GM18868 (cell line): ENCODE measurements at regions not wholly inside any gene's neighbourhood (a gene's known extent, or its start where the extent isn't known, plus 50 kb on each side); places are given as distances from the start of the nearest gene placed in this dataset.

Experiments
- ATAC-seq: cut with Tn5 transposase; IDR thresholded peaks from one replicate; pipeline ENCODE4 v1.9.1; 2021; ENCODE audit warnings: mild to moderate bottlenecking, moderate library complexity; ENCODE audit not compliant: unreplicated experiment

DNA sequence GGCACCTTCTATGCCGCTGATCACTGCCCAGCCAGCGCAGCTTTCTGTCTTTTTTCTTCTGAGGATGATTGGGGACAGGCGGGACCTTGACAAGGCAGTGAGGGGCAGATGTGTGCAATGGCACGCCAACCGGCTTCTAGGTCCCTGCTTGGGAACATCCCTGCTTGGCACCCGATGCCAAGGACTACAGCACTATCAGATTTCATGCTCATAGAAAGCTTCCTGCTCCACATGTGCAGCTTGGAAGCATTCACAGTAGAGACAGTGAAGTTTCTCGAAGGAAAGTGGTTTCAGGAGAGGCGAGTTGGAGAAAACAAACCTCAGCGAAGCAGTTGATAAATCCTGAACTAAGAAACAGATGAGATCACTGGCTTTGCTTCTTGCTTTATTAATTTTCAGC is 267.5 kb upstream of the HABP2 start:
- no peak for ATAC-seq

DNA sequence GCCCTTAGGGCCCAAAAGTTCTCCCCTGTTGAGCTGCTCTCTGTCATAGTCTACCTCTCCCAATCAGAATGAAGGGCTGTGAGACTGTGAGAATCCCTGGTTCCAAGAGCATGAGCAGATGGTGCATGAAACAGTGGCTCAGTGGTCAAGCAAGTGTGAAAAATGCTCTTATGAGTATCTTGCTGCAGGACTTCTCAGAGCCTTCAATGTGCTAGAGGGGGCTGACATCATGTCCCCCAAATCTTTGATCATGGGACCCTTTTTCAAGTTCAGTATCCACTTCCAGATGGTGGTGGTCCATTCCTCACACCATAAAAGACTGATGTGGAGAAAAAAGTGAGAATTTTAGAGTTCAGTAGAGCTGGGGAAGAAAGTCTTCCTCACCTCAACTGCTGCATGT is 265.3 kb upstream of the HABP2 start:
- ATAC-seq, result no peak

DNA sequence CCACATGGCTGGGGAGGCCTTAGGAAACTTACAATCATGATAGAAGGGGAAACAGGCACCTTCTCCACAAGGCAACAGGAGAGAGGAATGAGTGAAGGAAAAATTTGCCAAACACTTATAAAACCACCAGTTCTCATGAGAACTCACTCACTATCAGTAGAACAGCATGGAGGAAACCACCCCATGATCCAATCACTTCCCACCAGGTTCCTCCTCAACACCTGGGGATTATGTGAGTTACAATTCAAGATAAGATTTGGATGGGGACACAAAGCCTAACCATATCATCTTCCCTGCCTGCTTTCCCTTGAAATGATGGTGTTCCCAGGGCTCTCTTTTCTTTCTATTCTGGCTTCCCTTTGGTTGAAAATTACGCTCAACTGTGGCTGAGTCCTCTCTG is 262.7 kb upstream of the HABP2 start:
- no peak for ATAC-seq

DNA sequence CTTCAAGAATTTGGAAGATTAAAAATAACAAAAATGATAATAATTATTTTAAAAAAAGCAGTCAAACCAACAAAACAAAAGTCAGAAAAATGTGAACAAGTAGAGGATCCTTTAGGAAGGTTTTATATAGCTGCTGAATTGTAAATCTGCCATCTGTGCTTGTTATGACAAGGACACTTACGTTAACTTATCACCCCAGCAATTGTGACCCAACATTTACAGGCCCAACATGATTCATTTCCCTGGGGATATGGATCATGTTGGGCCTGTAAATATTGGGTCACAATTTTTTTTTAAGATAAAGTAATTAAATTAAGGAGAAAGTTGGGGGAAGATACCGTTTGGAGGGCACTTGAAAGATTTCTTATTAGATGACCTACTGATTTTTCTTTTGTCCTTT is 261.4 kb upstream of the HABP2 start:
- ATAC-seq, result no peak

DNA sequence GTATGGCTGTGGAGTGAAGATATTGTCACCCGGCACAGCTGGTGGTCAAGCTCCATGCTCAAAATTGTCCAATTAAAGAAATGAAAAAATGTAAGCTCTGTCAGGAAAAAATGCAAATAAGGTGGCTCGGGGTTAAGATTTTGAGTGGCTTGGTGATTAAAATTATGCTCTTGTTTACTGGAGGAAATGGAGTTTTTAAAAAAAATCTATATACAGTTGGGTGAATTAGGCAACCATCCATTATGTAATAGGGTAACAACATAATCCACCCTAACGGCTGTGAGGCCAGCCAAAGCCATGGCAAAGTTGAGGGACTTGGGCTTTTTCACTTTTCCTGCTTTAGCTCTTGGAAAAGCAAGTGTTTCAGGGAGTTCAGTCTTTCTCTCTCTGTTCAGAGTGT is 260.8 kb upstream of the HABP2 start:
- ATAC-seq, result no peak

DNA sequence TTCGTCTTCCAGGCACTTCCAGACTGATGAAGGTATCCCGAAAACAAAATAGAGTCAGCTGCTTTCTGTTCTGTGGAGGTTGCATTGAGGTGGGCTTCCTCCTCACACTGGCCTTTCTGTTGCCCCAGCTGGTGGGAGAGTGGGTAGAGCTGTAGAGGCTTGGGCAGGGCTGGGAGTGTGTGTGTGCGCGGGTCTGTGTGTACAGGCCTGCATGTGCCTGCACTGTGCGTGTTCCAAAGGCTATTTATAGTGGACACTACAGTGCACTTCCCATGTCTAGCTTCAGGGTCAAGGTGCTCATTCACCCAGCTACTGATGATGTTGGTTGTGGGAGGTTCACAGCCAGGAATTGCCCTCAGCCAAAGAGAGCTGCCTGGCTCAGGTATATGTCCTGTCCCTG is 260.1 kb upstream of the HABP2 start:
- no peak for ATAC-seq

DNA sequence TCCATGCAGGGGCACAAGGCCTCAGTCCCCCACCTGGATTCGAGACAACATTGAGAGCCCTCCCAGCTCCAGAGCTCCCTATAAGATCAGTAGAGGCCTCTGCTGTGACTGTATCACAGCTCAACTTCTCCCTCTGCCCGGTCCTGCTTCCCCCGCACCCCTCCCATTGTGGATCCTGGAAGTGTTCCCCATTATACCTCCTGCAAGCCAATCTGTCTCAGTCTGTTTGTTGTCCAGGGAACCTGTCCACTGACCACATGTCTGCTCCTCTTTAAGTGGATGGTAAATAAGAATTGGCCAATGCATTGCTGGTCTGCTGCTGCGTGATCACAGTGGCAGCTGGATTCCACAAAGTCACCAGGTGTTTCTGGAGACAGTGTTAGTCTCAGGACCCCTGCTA is 259.7 kb upstream of the HABP2 start:
- no peak for ATAC-seq

DNA sequence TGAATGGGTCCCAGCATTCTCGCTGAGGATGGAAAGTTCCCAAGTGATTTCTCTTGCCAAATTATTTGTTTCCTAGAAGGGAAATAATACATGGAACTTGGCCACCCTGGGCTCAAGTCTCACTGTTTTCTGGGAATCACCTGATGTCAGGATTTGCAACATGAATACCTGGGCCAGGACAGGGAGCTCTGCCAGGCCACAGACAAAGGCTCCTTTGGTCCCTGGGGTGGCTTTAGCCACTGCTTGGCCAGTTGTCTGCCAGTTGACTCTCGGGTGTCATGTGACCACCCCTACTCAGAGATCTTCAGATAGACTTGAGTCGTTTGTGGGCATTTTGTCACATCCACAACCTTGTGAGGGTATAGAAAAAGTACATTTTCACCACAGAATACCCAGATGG is 258.0 kb upstream of the HABP2 start:
- ATAC-seq, result no peak

DNA sequence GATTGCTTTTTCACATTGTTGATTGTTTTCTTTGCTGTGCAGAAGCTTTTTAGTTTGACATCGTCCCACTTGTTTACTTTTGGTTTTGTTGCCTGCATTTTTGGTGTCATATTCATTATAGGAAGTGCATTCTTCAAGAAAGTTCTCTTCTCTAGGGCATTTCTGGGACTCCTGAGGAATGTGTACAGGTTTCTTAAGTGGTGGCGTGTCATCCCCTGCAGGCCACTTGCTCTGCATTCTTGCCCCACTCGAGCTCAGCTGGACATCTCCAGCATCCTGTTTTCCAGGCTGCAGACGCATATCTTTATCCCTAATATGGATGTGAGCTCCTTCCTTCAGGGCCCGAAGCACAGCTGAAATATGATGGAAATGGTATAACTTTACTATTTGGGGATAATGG is 255.6 kb upstream of the HABP2 start:
- no peak for ATAC-seq

DNA sequence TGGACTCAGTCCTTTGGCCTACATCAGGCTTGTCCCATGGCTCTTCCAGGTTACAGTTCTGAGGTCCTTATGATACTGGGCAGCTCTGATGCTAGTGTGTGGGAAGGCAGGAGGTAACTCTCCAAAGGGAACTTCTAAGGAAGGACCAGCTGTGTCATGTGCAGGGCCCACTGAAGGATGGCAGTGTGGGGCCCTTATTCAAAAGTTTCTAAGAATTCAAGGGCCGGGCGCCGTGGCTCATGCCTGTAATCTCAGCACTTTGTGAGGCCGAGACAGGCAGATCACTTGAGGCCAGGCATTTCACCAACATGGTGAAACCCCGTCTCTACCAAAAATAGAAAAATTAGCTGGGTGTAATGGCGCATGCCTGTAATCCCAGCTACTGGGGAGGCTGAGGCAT is 254.2 kb upstream of the HABP2 start:
- no peak for ATAC-seq

DNA sequence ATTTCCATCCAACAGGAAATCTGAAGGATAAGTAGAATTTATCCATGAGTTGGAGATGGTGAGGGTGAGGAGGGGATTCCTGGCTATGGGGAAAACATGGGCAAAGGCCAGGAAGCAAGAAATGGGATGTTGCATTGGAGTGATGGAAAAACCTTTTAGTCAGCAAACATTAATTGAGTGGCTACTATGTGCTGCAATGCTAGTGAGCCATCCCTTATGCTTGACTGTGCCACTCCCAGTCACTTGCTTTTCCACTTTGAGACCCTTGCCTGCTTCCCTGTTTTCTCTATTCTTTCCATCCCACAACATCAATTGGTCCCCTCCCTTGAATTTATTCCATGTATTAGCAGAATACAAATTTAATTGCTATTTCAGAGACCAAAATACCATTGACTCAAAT is 252.7 kb upstream of the HABP2 start:
- ATAC-seq, result no peak

DNA sequence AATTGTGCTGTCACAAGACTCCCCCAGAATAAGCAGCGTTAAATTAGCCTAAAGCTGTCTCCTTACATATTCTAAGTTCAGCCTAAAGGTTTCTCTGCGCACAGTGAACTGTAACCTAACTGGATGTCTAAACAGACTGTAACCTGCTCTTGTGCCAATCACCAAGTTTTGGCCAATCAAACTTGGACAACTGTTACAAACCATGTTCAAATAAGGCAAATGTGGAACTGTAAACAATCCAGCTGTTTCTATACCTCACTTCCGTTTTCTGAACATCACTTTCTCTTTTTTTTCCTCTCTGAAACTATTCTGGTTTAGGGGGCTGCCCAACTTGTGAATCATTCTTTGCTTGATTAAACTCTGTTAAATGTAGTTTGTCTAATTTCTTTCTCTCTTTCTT is 252.2 kb upstream of the HABP2 start:
- ATAC-seq, result peak; percentile 88

DNA sequence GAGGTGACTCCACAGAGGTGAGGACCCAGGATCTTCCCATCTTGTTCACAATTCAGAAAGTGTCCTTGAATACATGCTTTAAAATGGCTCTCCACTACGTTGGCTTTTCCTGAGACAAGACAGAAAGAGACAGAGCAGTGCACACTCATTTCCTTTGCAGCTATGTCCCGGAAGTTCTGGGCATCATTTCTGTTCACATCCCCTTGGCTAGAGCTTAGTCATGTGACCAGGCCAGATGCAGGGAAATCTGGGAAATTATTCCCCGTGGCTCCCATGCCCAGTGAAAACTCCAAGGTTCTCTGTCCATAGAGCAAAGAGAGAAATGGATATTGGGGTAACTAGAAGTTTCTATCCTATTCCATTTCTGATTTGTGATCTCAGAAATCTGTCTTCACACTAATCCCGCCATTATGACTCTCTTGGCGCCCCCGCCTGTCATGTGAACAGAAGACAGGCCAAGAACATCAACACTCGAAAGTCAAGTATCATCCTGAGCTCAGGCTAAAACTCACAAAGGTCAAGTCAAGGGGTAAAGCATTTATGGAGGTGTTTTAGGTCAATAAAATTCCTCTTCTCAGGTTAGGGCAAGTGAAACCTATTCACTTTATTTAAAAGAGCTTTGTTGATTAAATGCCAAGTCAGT is 251.4 kb upstream of the HABP2 start:
- ATAC-seq, result no peak

DNA sequence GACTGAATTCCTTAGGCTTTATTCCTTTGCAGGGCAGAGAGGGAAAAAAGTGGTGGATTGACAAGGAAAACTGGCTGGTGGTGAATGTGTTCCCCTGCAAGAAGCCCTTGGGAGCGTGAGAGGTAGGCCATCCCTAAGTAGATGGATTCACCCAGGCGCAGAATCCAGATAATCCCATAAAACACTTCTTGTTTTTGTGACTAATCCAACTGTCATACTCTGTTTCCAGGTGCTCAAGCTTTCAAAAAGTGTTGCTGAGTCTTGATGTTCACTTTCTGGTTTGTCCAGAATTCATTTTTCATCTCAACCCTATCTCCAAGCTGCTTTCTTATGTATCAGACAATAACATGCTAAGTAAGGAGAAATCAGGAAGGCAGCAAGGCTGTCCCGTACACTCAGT is 250.8 kb upstream of the HABP2 start:
- no peak for ATAC-seq

DNA sequence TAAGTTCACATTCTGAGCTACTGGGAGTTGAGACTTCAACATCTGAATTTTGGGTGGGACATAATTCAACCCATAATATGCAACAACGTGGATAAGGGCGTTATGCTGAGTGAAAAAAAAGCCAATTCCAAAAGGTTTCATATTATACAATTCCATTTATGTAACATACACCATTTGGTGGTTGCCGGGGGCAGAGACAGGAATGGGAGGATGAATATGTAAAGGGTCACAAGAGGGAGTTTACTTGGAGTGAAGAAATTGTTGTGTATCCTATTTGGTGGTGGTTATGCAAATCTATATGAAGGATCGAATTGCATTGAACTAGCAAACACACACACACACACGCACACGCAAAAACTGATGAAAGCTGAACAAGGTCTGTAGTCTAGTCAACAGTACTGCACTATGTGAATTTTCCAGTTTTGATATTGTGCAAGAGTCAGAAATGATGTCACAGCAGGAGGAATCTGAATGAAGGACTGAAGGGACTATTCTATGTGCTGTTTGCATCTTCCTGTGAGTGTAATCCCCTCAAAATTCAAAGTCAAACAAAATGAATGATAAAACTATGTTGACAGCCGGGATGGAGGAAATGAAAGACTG is 249.2 kb upstream of the HABP2 start:
- ATAC-seq, result no peak

DNA sequence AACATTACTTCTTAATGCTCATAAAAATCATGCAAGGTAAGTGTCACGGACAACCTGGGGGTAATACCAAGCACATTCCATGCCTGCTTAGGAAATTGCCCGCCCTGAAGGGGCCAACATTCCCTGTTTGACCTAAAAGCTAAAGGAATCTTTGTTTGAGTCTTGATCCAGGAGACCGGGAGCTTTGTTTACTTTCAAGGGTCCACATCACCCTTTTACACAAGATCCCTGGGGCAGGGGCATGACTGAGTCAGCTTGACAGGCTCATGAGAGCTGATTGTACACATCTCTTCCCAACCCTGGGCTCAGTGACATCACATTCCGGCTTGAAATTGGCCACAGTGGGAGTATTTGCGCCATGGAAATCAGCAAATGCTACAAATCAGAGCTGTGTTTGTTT is 248.1 kb upstream of the HABP2 start:
- ATAC-seq, result no peak

DNA sequence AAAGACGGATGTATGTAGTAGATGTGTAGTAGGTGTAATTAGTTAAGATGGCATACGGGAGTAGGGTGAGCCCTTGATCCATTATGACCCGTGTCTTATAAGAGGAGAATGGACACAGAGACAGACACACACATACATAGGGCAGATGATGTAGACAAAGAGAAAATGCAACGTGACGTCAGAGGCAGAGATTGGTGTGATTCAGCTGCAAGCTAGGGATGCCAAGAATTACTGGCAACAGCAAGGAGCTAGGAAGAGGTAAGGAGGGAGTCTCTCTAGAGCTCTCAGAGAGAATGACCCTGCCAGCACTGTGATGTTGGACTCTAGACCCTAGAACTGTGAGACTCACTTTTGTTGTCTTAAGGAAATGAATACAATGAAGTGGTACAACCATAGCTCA is 247.0 kb upstream of the HABP2 start:
- no peak for ATAC-seq

DNA sequence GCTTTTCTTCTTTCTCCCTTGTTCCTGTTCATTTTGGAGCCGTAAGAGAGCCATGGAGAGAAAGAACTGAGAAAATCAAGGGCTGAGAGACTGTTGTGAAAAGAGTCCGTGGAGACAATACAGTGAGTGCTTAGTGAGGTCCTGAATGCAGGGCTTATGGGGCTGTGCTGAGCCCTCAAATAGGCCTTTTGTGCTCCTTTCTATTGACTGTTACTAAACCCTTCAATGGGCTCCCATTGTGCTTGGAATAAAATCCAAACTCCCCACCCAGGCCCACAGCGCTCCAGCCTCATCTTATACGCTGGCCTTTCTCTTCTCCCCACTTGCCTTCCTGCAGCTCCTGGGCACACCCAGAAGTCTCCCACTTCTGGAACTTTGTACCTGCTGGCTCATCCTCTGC is 243.1 kb upstream of the HABP2 start:
- ATAC-seq, result no peak

DNA sequence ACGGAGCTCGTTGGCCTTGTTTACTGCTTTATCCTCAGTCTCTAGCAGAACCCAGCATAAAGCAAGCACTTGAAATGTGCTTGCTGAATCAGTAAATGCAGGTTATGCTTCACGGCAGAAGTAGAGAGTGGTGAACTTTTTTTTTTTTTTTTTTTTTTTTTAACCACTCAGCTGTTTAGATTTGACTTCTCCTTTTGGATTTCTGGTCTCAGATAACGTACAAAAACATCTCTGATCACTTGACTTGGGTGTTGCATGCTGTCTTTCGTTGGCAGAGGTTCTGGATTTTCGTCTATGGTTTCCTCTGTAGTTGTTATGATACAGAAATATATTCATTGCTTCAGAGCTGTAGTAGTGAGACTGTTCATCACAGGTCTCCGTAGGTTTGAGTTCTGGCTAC is 242.5 kb upstream of the HABP2 start:
- ATAC-seq, result no peak

DNA sequence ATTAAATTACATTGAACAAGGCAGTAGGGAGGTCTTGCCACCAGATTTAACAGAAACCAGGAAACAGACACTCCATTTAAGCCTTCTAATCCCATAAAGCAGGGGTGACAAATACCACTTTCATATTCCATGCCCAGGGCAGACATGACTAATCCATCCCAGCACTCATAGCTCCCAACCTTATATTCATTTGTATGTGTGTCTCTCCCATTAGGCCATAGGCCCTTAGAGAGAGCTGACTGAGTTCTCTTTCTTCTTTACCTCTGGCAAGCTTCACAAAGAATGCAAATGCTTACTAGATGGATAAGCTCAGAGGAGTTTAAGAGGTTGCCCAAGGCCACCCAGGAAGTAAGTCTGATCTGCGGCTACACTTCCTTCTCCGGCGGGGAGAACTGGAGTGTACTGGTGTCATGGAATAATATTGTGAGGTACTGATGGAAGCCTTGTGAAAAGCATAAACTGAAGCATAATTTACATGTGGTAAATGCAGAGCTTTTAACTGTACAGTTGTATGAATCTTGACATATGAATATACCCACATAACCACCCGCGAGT is 239.7 kb upstream of the HABP2 start:
- no peak for ATAC-seq

DNA sequence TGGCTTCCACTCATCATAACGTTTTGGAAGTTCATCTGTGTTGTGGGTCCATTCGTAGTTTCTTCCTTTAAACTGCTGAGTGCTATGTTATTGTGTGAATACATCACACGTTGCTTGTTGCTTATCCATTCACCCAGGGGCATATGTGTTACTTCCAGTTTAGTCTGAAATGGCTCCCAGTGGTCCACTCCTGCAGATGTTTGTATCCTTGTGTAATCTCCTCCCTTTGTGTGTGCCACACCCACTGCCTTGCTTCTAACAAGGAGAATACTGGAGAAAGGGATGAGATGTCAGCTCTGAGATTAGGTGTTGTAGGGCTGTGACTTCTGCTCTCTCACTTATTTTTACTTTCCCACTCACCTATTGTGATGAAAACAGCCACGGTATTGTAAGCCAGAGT is 239.1 kb upstream of the HABP2 start:
- no peak for ATAC-seq

DNA sequence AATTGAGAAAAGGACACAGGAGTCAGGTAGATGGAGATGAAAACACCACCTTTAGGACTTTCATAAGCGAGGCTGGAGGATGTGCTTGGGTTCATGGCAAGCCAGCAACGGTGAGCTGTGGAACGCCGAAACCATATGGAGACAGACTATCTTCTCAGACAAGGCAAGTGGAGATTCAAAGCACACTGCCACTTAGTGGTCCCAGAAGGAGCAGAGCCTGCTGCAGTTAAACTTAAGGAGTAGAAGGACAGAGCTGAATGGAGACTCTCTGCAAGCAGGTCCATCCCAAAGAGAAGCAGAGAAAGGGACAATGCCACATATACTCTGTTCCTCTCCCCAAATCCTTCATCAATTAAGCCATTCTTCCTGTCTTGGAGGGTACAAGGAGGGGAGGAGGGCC is 236.3 kb upstream of the HABP2 start:
- ATAC-seq, result no peak

DNA sequence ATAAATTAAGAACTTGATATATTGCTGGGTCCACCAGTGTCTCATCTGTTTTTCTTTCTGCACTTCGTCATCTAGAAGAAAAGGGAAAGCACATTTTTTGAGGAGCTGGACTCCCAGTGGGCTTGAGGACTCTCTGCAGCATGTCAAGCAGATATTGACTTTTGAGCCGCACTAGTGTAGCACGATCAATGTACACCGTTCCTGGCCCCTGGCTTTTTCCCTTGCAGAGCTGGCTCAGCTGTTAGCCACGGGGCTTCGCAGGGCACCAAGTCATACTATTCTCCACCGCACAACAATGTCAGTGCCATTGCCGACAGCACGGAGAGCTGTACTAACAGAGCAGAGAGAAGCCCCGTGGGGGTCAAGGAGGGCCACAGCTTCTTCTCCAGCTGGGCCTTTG is 235.4 kb upstream of the HABP2 start:
- ATAC-seq, result no peak
